CD4-positive, alpha-beta memory T cell (primary cell): ENCODE measurements at regions not wholly inside any gene's neighbourhood (a gene's known extent, or its start where the extent isn't known, plus 50 kb on each side); places are given as distances from the start of the nearest gene placed in this dataset.
"Not testable (repeated sequence)": the region's sequence is repeated elsewhere in the genome, so short reads cannot be mapped to it uniquely, and the experiment has no call there.

ENCODE experiments used
- CTCF ChIA-PET: fragments of 350-600 bp; sonication (Branson Sonifier 250); formaldehyde crosslinking; loops from one replicate; lab custom pipeline; 2021; ENCODE audit warnings: inconsistent platforms; ENCODE audit not compliant: partially characterized antibody; lab: Charles Lee
- POLR2A ChIA-PET: fragments of 350-600 bp; sonication (Branson Sonifier 250); formaldehyde crosslinking; loops from one replicate; lab custom pipeline; 2021; ENCODE audit not compliant: partially characterized antibody; lab: Charles Lee
- DNase-seq, 5 donors: peaks; one replicate each; pipeline versions ENCODE4 v3.0.0 to v3.0.0-alpha.2; 2020 to 2022; ENCODE audit warnings: mixed read lengths in 1 of 5
- H3K27ac ChIP-seq: one replicate; pipeline ENCODE4 v1.7.0; 2013; ENCODE audit warnings: low read depth, low read length
- H3K27me3 ChIP-seq: 2 replicates; pipeline ENCODE4 v1.7.0; 2013; ENCODE audit warnings: mild to moderate bottlenecking, low read length, moderate library complexity; ENCODE audit not compliant: insufficient read depth
- H3K36me3 ChIP-seq: 2 replicates; pipeline ENCODE4 v1.7.0; 2013; ENCODE audit warnings: mild to moderate bottlenecking, low read length, moderate library complexity; ENCODE audit not compliant: insufficient read depth
- H3K4me1 ChIP-seq: 2 replicates; pipeline ENCODE4 v1.7.0; 2013; ENCODE audit warnings: mild to moderate bottlenecking, low read length, moderate library complexity; ENCODE audit not compliant: insufficient read depth
- H3K4me3 ChIP-seq, 2 donors: one replicate each; pipeline ENCODE4 v1.7.0; 2013; ENCODE audit warnings: low read length in 2 of 2, mild to moderate bottlenecking in 1 of 2
- H3K9me3 ChIP-seq, 2 donors: one replicate each; pipeline ENCODE4 v1.7.0; 2013; ENCODE audit warnings: low read length in 2 of 2, control low read depth in 1 of 2; ENCODE audit not compliant: control insufficient read depth in 1 of 2
- H3K27ac Mint-ChIP-seq, 7 donors: one replicate each; pipeline ENCODE4 v1.8.0; 2020 to 2021; ENCODE audit warnings: mixed read lengths in 7 of 7, mild to moderate bottlenecking in 6 of 7, inconsistent platforms in 3 of 7, moderate library complexity in 3 of 7
- H3K27me3 Mint-ChIP-seq, 2 donors: one replicate each; pipeline ENCODE4 v1.8.0; 2020 to 2021; ENCODE audit warnings: mixed read lengths in 2 of 2
- H3K36me3 Mint-ChIP-seq, 2 donors: one replicate each; pipeline ENCODE4 v1.8.0; 2020 to 2021; ENCODE audit warnings: mixed read lengths in 2 of 2, inconsistent platforms in 1 of 2, mild to moderate bottlenecking in 1 of 2
- H3K4me1 Mint-ChIP-seq, 4 donors: one replicate each; pipeline ENCODE4 v1.8.0; 2020 to 2021; ENCODE audit warnings: mixed read lengths in 4 of 4, mild to moderate bottlenecking in 1 of 4
- H3K4me3 Mint-ChIP-seq, 8 donors: one replicate each; pipeline ENCODE4 v1.8.0; 2020 to 2021; ENCODE audit warnings: mixed read lengths in 8 of 8, mild to moderate bottlenecking in 7 of 8, moderate library complexity in 6 of 8, inconsistent platforms in 3 of 8
- H3K9me3 Mint-ChIP-seq, 8 donors: one replicate each; pipeline ENCODE4 v1.8.0; 2020 to 2021; ENCODE audit warnings: mixed read lengths in 8 of 8, mild to moderate bottlenecking in 5 of 8, inconsistent platforms in 3 of 8, moderate library complexity in 1 of 8
- intact Hi-C: fragments of 100-400 bp; cut with micrococcal nuclease; formaldehyde crosslinking; loops from one replicate; pipeline ENCODE4 v1.15.1; 2023

DNA sequence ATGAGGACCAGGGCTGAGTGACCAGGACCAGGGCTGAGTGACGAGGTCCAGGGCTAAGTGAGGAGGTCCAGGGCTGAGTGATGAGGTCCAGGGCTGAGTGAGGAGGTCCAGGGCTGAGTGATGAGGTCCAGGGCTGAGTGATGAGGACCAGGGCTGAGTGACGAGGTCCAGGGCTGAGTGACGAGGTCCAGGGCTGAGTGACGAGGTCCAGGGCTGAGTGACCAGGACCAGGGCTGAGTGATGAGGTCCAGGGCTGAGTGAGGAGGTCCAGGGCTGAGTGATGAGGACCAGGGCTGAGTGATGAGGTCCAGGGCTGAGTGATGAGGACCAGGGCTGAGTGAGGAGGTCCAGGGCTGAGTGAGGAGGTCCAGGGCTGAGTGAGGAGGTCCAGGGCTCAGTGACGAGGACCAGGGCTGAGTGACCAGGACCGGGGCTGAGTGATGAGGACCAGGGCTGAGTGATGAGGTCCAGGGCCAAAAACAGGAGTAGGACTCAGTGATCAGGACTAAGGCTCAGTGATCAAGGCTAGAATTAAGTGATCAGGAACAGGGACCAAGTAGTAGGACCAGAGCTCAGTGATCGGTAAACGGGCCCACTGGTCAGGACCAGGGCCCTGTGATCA is 176.8 kb downstream of the TMEM121 start:
- CTCF ChIA-PET, H3K9me3 ChIP-seq, DNase-seq, H3K27me3 ChIP-seq, H3K36me3 Mint-ChIP-seq, intact Hi-C loops, H3K27ac Mint-ChIP-seq, H3K27ac ChIP-seq, H3K36me3 ChIP-seq, H3K4me1 Mint-ChIP-seq, H3K27me3 Mint-ChIP-seq, H3K9me3 Mint-ChIP-seq, H3K4me1 ChIP-seq, H3K4me3 ChIP-seq, POLR2A ChIA-PET, H3K4me3 Mint-ChIP-seq: not testable (repeated sequence)

DNA sequence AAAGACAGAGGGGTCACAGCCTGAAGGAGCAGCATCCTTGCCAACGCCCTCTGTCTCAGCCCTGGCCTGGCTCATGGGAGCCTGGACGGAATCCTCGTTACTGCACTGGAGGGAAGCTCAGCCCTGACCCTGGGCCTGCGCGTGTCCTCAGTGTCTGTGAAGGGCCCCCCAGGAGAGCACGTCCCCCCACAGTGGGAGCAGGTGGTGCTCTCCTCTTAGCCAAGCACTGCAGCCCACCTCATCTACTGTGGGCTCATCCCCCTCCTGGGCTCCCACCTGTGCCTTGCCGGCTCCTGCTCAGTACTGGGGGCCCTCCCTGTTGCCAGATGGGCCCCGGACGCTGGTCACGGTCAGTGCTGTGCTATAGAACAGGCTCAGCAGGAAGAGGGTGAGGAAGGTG is 177.7 kb downstream of the TMEM121 start:
- H3K27me3 ChIP-seq, H3K4me3 ChIP-seq, CTCF ChIA-PET, H3K9me3 Mint-ChIP-seq, H3K27ac ChIP-seq, H3K4me1 Mint-ChIP-seq, H3K4me3 Mint-ChIP-seq, POLR2A ChIA-PET, H3K27ac Mint-ChIP-seq, H3K9me3 ChIP-seq, intact Hi-C loops, H3K4me1 ChIP-seq, H3K36me3 ChIP-seq, DNase-seq, H3K36me3 Mint-ChIP-seq, H3K27me3 Mint-ChIP-seq: not testable (repeated sequence)

DNA sequence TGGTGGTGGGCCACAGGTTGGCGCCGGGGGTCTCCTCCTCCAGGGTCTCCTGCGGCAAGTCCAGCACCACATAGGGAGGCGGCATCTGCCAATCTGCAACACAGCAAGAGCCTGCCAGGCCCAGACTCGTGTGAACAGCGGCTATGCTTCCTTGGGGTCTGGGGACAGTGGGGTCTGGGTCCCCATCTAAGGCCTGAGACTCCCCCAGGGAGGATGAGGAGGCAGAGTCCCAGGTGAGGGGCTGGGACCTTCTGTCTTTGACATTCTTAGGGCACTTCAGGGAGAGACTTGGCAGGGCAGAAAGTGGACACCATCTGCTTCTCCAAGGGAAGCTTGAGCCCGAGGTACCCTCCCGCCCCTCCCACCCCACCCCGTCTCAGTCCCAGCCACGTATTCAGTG is 178.1 kb downstream of the TMEM121 start:
- H3K9me3 ChIP-seq, H3K4me1 ChIP-seq, H3K9me3 Mint-ChIP-seq, H3K4me3 Mint-ChIP-seq, intact Hi-C loops, H3K36me3 Mint-ChIP-seq, H3K27ac ChIP-seq, H3K4me3 ChIP-seq, DNase-seq, POLR2A ChIA-PET, H3K36me3 ChIP-seq, CTCF ChIA-PET, H3K27me3 Mint-ChIP-seq, H3K4me1 Mint-ChIP-seq, H3K27me3 ChIP-seq, H3K27ac Mint-ChIP-seq: not testable (repeated sequence)

DNA sequence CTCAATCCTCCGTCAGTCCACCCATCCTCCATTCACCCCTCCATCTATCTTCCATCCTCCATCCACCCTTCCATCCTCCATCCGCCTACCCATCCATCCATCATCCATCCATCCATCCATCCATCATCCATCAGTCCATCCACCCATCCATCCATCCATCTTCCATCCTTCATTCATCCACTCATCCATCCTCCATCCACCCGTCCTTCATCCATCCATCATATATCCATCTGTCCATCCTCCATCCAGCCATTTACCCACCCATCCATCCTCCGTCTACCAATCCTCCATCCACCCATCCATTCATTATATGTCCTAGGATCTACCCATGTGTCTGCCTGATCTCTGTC is 179.1 kb downstream of the TMEM121 start:
- H3K27ac Mint-ChIP-seq = peak overlapping the region in 1 of 7 donors; percentile 5
- POLR2A ChIA-PET, intact Hi-C loops, DNase-seq, H3K36me3 Mint-ChIP-seq, CTCF ChIA-PET, H3K4me3 Mint-ChIP-seq, H3K9me3 Mint-ChIP-seq, H3K27me3 ChIP-seq, H3K27ac ChIP-seq, H3K4me1 Mint-ChIP-seq, H3K4me1 ChIP-seq, H3K9me3 ChIP-seq, H3K36me3 ChIP-seq, H3K4me3 ChIP-seq, H3K27me3 Mint-ChIP-seq: not testable (repeated sequence)

DNA sequence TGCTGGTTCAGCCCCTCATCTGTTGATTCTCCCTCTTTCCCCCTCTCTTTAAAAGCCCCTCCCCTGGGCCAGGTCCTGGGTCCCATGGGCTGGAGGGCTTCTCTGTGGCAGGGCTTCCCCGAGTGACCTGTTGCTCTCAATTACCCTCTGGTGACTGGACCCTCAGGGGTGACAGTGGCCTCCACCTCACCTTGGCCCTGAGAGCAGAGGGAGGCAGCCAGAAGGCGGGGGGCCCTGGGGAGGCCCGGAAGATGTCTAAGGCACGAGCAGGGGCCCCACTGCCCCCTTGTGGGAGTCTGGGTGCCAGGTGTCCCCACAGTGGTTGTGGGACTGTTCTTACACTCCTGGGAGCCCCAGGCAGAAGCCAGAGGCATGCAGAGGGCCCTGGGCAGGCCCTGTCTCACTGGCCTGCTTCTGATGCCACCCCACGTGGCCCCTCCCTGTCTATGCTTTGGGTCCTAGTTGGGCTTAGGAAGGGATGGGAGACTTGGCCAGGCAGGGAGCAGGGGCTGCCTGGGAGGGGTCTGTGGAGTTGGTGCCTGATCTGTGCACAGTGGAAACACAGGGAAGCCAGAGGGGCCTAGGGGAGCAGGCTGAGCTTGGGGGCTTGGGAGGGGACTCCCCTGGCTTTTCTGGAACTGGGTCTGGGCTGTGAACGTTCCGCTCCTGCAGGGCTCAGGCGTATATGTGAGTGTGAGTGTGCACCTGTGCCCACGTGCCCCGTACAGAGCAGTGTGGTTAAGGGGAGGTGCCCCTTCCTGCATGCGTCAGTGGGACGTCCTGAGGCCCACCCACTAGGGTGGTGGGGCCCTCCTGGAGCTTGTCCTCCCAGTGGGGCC is 179.7 kb downstream of the TMEM121 start:
- H3K36me3 ChIP-seq, H3K4me1 Mint-ChIP-seq, H3K4me3 ChIP-seq, H3K27ac ChIP-seq, H3K27ac Mint-ChIP-seq, H3K9me3 ChIP-seq, H3K4me3 Mint-ChIP-seq, DNase-seq, H3K27me3 ChIP-seq, H3K9me3 Mint-ChIP-seq, H3K27me3 Mint-ChIP-seq, H3K4me1 ChIP-seq, intact Hi-C loops, H3K36me3 Mint-ChIP-seq, CTCF ChIA-PET, POLR2A ChIA-PET: not testable (repeated sequence)

DNA sequence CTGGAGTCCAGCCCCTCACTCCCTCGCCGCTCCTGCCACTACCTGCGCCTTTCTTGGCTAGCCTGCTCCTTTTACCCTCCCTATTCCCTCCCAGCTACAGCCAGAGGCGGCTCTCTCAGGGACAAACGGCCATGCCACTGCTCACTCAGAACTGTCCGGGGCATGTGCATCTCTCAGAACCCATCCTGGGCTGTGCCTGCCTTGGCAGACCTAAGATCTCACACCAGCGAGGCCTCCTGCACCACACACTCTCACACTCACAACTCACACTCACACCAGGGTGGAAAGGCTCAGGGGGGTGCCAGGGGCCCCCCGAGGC is 180.3 kb downstream of the TMEM121 start:
- H3K4me1 Mint-ChIP-seq, H3K27ac Mint-ChIP-seq, H3K4me3 ChIP-seq, H3K27me3 Mint-ChIP-seq, H3K9me3 ChIP-seq, CTCF ChIA-PET, intact Hi-C loops, H3K27ac ChIP-seq, H3K36me3 ChIP-seq, H3K36me3 Mint-ChIP-seq, H3K27me3 ChIP-seq, DNase-seq, H3K4me1 ChIP-seq, H3K9me3 Mint-ChIP-seq, POLR2A ChIA-PET, H3K4me3 Mint-ChIP-seq: not testable (repeated sequence)

DNA sequence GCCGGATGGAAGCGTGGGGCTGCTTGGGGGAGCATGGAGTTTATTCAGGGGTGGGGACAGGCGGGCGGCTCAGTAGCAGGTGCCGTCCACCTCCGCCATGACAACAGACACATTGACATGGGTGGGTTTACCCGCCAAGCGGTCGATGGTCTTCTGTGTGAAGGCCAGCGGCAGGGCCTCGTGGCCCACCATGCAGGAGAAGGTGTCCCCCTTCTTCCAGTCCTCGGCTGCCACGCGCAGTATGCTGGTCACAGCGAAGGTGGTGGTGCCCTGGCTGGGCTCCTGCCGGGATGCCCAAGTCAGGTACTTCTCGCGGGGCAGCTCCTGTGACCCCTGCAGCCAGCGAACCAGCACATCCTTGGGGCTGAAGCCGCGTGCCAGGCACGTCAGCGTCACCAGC is 180.7 kb downstream of the TMEM121 start:
- H3K9me3 Mint-ChIP-seq, H3K4me3 Mint-ChIP-seq, H3K36me3 Mint-ChIP-seq, POLR2A ChIA-PET, H3K27me3 Mint-ChIP-seq, H3K27ac Mint-ChIP-seq, CTCF ChIA-PET, H3K9me3 ChIP-seq, H3K36me3 ChIP-seq, H3K4me1 ChIP-seq, intact Hi-C loops, H3K27me3 ChIP-seq, DNase-seq, H3K4me3 ChIP-seq, H3K4me1 Mint-ChIP-seq, H3K27ac ChIP-seq: not testable (repeated sequence)

DNA sequence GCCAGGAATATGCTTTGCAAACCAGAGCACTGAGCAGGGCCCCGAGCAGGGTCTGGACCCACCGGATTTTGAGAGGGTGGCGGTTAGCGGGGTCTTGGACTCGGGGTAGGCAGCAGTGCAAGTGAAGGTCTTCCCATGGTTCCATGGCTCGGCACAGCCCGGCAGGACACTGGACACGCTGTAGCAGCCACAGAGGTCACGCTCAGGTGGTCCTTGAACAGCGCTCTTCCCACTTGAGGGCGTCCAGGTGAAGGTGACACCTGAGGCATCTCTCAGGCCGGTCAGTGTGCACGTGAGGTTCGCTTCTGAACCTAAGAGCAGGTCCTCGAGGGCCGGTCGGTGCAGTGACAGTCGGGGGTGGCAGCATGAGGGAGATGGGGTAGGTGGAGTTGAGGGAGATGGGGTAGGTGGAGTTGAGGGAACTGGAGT is 181.4 kb downstream of the TMEM121 start:
- DNase-seq, H3K9me3 Mint-ChIP-seq, H3K27ac ChIP-seq: not testable (repeated sequence)

More for the DNA sequence above, 181.4 kb downstream of the TMEM121 start:
- H3K27me3 Mint-ChIP-seq, H3K4me3 ChIP-seq, H3K4me1 Mint-ChIP-seq, H3K27ac Mint-ChIP-seq, H3K4me1 ChIP-seq, H3K36me3 ChIP-seq, POLR2A ChIA-PET, H3K36me3 Mint-ChIP-seq, H3K27me3 ChIP-seq, CTCF ChIA-PET, H3K4me3 Mint-ChIP-seq, H3K9me3 ChIP-seq, intact Hi-C loops: not testable (repeated sequence)
